MM.1S (cell line): ENCODE measurements at regions not wholly inside any gene's neighbourhood (a gene's known extent, or its start where the extent isn't known, plus 50 kb on each side); places are given as distances from the start of the nearest gene placed in this dataset.

Experiments used
- DNase-seq: peaks from one replicate; pipeline ENCODE4 v3.0.0-alpha.2; 2015
- H2AFZ ChIP-seq: fragments of 300-600 bp; sonication (generic); 2 replicates; pipeline ENCODE4 v1.6.0; 2016; ENCODE audit warnings: antibody characterized with exemption, low read length
- H3F3A ChIP-seq: fragments of 300-600 bp; sonication (generic); 2 replicates; pipeline ENCODE4 v1.6.1; 2016; ENCODE audit warnings: mild to moderate bottlenecking, antibody characterized with exemption, low read length, moderate library complexity, mixed read lengths; ENCODE audit not compliant: insufficient read depth
- H3K27ac ChIP-seq: fragments of 300-600 bp; sonication (generic); 2 replicates; pipeline ENCODE4 v1.5.1; 2016; ENCODE audit warnings: mild to moderate bottlenecking, low read length
- H3K27me3 ChIP-seq: fragments of 300-600 bp; sonication (generic); replicated peaks from 2 replicates; pipeline ENCODE4 v1.6.0; 2016; ENCODE audit warnings: low read length; ENCODE audit not compliant: insufficient read depth
- H3K36me3 ChIP-seq: fragments of 300-600 bp; sonication (generic); replicated peaks from 2 replicates; pipeline ENCODE4 v1.6.1; 2016; ENCODE audit warnings: mild to moderate bottlenecking, low read length, mixed read lengths; ENCODE audit not compliant: insufficient read depth
- H3K4me1 ChIP-seq: fragments of 300-600 bp; sonication (generic); 2 replicates; pipeline ENCODE4 v1.6.1; 2016; ENCODE audit warnings: low read length, mixed read lengths
- H3K4me2 ChIP-seq: fragments of 300-600 bp; sonication (generic); 2 replicates; pipeline ENCODE4 v1.6.0; 2016; ENCODE audit warnings: low read depth, low read length
- H3K4me3 ChIP-seq: fragments of 300-600 bp; sonication (generic); 2 replicates; pipeline ENCODE4 v1.5.1; 2016; ENCODE audit warnings: low read length, mixed read lengths
- H3K79me2 ChIP-seq: fragments of 300-600 bp; sonication (generic); 2 replicates; pipeline ENCODE4 v1.6.1; 2016; ENCODE audit warnings: mixed run types, low read length, mixed read lengths
- H3K9ac ChIP-seq: fragments of 300-600 bp; sonication (generic); 2 replicates; pipeline ENCODE4 v1.6.1; 2016; ENCODE audit warnings: low read length, mixed read lengths
- H3K9me2 ChIP-seq: fragments of 300-600 bp; sonication (generic); replicated peaks from 2 replicates; pipeline ENCODE4 v1.6.1; 2016; ENCODE audit warnings: mild to moderate bottlenecking, low read length, mixed read lengths; ENCODE audit not compliant: insufficient read depth
- H3K9me3 ChIP-seq: fragments of 300-600 bp; sonication (generic); replicated peaks from 2 replicates; pipeline ENCODE4 v1.6.1; 2016; ENCODE audit warnings: mild to moderate bottlenecking, low read length, mixed read lengths; ENCODE audit not compliant: insufficient read depth
- H4K20me1 ChIP-seq: fragments of 300-600 bp; sonication (generic); 2 replicates; pipeline ENCODE4 v1.6.1; 2016; ENCODE audit warnings: mild to moderate bottlenecking, low read length, moderate library complexity, mixed read lengths; ENCODE audit not compliant: insufficient read depth
- CTCF ChIP-seq: fragments of 300-600 bp; sonication (generic); IDR thresholded peaks from 2 replicates; pipeline ENCODE4 v1.5.1; 2016; ENCODE audit warnings: antibody characterized with exemption, low read length, mixed read lengths
- EZH2 ChIP-seq: fragments of 300-600 bp; sonication (generic); optimal IDR thresholded peaks from 2 replicates; pipeline ENCODE3; 2017; ENCODE audit warnings: low read depth, mild to moderate bottlenecking, antibody characterized with exemption, low read length, mixed read lengths
- EZH2phosphoT487 ChIP-seq: fragments of 300-600 bp; sonication (generic); IDR thresholded peaks from 2 replicates; pipeline ENCODE4 v1.6.1; 2018; ENCODE audit warnings: antibody characterized with exemption, low read length

GRCh38 chr4:137427411-137427810 lies 104.9 kb downstream of the PCDH18 start:
- H3K27ac ChIP-seq, result no peak overlapping the region
- no peaks in the 10 kb centered on the region for H3K36me3 ChIP-seq
- no peak overlapping the region for H3K9ac ChIP-seq
- H3F3A ChIP-seq, result no peaks in the 10 kb centered on the region
- no peaks in the 10 kb centered on the region for H3K4me1 ChIP-seq
- H3K27me3 ChIP-seq, result no peaks in the 10 kb centered on the region
- no peaks in the 10 kb centered on the region for H3K9me3 ChIP-seq
- TF ChIP-seq EZH2 (no peak), CTCF (no peak), EZH2phosphoT487 (no peak)
- H3K9me2 ChIP-seq, result no peaks in the 10 kb centered on the region
- no peak for DNase-seq
- H2AFZ ChIP-seq, result no peak overlapping the region
- H3K4me3 ChIP-seq, result no peak overlapping the region
- no peaks in the 10 kb centered on the region for H3K79me2 ChIP-seq
- no peak overlapping the region for H3K4me2 ChIP-seq
- no peaks in the 10 kb centered on the region for H4K20me1 ChIP-seq

GRCh38 chr4:137425281-137425680 lies 107.0 kb downstream of the PCDH18 start:
- no peaks in the 10 kb centered on the region for H3K27me3 ChIP-seq
- H3K9ac ChIP-seq, result no peak overlapping the region
- H3K9me2 ChIP-seq, result no peaks in the 10 kb centered on the region
- DNase-seq, result no peak
- no peak overlapping the region for H2AFZ ChIP-seq
- no peak overlapping the region for H3K4me3 ChIP-seq
- H3K36me3 ChIP-seq, result no peaks in the 10 kb centered on the region
- no peak for TF ChIP-seq EZH2
- no peak for TF ChIP-seq CTCF
- TF ChIP-seq EZH2phosphoT487, result no peak
- H3K27ac ChIP-seq, result no peak overlapping the region
- H3K4me1 ChIP-seq, result no peaks in the 10 kb centered on the region
- H3K79me2 ChIP-seq, result no peaks in the 10 kb centered on the region
- no peaks in the 10 kb centered on the region for H3K9me3 ChIP-seq
- no peaks in the 10 kb centered on the region for H4K20me1 ChIP-seq
- H3K4me2 ChIP-seq, result no peak overlapping the region
- no peaks in the 10 kb centered on the region for H3F3A ChIP-seq

- Histone ChIP-seq H3K9me2 (no peaks in the 10 kb centered on the region), H3K9me3 (no peaks in the 10 kb centered on the region), H3K27ac (no peak overlapping the region), H2AFZ (no peak overlapping the region), H3K4me3 (no peak overlapping the region), H3K4me2 (no peak overlapping the region), H3K79me2 (no peaks in the 10 kb centered on the region), H3F3A (no peaks in the 10 kb centered on the region), H3K36me3 (no peaks in the 10 kb centered on the region), H4K20me1 (no peaks in the 10 kb centered on the region), H3K4me1 (no peaks in the 10 kb centered on the region), H3K27me3 (no peaks in the 10 kb centered on the region), H3K9ac (no peak overlapping the region)
- TF ChIP-seq CTCF (no peak), EZH2phosphoT487 (no peak)
- DNase-seq, result no peak
Measured at GRCh38 chr4:137422666-137423065, 109.6 kb downstream of the PCDH18 start.

GRCh38 chr4:137421796-137422195 lies 110.5 kb downstream of the PCDH18 start:
- no peaks in the 10 kb centered on the region for H3K9me2 ChIP-seq
- H2AFZ ChIP-seq, result no peak overlapping the region
- no peaks in the 10 kb centered on the region for H3K9me3 ChIP-seq
- H3K4me1 ChIP-seq, result no peaks in the 10 kb centered on the region
- H4K20me1 ChIP-seq, result no peaks in the 10 kb centered on the region
- TF ChIP-seq EZH2 (no peak), CTCF (no peak), EZH2phosphoT487 (no peak)
- H3K27ac ChIP-seq, result no peak overlapping the region
- no peak overlapping the region for H3K4me2 ChIP-seq
- H3K9ac ChIP-seq, result no peak overlapping the region
- H3K4me3 ChIP-seq, result no peak overlapping the region
- no peaks in the 10 kb centered on the region for H3K27me3 ChIP-seq
- no peaks in the 10 kb centered on the region for H3K79me2 ChIP-seq
- H3K36me3 ChIP-seq, result no peaks in the 10 kb centered on the region
- H3F3A ChIP-seq, result no peaks in the 10 kb centered on the region
- no peak for DNase-seq
